Testis (tissue), 2 donors: ENCODE measurements at regions not wholly inside any gene's neighbourhood (a gene's known extent, or its start where the extent isn't known, plus 50 kb on each side); places are given as distances from the start of the nearest gene placed in this dataset.

Experiments used
- POLR2A ChIP-seq: fragments of 450-650 bp; IDR thresholded peaks from one replicate; pipeline ENCODE4 v1.6.1; 2017; ENCODE audit warnings: antibody characterized with exemption, mild to moderate bottlenecking, moderate library complexity
- TF ChIP-seq, protein P1 (sequence below), 3 experiments: fragments of 450-650 bp in 2 of 3; fragments of 200-600 bp in 1 of 3; sonication (generic) in 1 of 3; IDR thresholded peaks; one replicate each; pipeline ENCODE4 v1.5.1; 2016 to 2019; ENCODE audit warnings: antibody characterized with exemption in 3 of 3, mild to moderate bottlenecking in 2 of 3, moderate library complexity in 1 of 3

GRCh38 chr15:39462691-39463090 lies 118.2 kb upstream of the THBS1 start:
- TF ChIP-seq, protein P1, sequence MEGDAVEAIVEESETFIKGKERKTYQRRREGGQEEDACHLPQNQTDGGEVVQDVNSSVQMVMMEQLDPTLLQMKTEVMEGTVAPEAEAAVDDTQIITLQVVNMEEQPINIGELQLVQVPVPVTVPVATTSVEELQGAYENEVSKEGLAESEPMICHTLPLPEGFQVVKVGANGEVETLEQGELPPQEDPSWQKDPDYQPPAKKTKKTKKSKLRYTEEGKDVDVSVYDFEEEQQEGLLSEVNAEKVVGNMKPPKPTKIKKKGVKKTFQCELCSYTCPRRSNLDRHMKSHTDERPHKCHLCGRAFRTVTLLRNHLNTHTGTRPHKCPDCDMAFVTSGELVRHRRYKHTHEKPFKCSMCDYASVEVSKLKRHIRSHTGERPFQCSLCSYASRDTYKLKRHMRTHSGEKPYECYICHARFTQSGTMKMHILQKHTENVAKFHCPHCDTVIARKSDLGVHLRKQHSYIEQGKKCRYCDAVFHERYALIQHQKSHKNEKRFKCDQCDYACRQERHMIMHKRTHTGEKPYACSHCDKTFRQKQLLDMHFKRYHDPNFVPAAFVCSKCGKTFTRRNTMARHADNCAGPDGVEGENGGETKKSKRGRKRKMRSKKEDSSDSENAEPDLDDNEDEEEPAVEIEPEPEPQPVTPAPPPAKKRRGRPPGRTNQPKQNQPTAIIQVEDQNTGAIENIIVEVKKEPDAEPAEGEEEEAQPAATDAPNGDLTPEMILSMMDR (IDR thresholded peaks at IDR 0.05) = no peak
- TF ChIP-seq POLR2A = no peak
